Stimulated activated naive CD4-positive, alpha-beta T cell (primary cell): ENCODE measurements at regions not wholly inside any gene's neighbourhood (a gene's known extent, or its start where the extent isn't known, plus 50 kb on each side); places are given as distances from the start of the nearest gene placed in this dataset.

Experiments used
- DNase-seq, 6 experiments: peaks; one replicate each; lab custom pipeline; 2025; lab: John Stamatoyannopoulos, UW

DNA sequence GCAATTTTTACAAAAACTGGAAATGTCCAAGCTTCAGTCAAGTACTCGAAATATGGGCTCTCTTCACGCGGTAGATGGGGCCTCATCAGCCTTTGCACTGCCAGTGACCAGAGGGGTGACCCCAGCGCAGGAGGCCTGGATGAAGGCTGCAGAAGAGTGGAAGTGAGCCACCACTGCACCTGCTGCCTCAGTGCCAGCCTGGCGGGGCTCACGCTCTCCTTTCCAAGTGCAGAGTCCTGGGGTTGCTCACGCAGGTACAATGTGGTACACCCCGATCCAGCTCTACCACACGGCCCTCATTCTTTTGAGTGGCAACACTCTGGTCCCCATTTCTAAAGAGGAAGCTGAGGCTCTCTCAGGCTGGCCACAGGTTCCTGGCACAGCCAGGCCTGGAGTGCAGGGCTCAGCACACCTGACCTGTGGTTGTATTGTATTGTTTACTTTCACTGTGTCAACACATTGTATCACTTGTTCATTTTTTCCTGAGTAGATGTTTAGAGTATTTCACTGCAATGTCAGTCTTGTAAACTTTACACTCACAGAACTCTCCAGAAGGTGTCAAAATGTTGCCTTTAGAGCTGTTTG is 97.3 kb upstream of the SOX1 start:
- DNase-seq: no peak

GRCh38 chr13:111970494-111971141 is 96.3 kb upstream of the SOX1 start:
- no peak for DNase-seq

DNA sequence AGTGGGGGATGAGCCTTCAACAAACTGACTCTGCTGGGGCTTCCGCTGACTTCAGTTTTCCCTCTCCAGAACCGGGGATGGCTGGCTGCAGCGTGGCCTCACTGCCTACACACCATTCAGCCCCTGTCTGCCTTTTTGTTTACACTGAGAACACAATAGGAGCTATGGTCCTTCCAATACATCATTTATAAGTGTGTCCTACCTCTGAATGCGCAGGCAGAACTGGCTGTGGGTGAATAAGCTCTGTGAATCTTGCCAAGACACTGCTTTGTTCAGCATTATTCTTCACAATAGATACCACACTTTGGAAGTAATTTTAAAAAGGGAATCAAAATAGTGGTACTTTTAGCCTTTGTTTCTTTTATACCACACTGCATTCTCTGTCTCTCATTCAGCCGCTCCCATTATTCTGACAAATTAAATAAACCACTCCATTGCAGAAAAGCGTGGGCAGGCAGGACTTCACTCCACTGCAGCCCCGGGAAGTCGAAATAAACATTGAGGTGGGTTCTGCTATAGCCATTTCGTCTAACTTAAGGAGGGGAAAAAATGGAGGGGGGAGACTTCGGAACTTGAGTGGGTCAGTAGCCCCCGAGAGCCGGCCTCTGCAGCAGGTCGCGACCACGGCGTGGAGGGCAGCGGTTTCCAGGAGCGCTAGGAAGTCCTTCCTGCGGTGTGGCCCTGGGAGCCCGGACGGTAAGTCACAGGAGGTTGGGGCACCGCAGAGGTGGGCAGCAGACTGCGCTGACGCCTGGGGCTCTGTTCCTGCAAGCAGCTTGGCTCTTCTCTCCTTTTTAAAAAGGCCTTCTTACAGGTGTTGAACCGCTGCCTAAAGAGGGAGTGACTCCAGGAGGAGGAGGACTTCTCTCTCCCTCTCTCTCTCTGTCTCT is 94.8 kb upstream of the SOX1 start:
- no peak for DNase-seq

DNA sequence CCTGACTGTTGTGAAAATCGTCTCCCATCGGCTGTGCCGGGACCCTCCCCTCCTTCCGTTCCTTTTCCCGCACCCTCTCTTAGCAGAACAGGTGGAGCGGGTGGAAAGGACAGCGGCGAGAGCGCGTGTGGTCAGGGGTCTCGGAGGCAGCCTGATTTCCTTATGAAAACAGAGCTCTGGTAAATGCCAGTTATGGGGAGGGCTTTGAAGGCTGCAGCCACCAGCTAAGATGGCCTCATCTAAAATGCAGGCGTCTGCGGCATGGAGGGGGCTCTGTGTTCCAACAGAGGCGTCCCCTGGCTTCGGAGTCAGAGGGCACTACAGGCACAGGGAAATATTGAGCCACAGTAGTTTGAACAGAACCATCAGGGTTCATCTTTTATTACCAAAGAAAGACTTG is 93.8 kb upstream of the SOX1 start:
- no peak for DNase-seq

- DNase-seq: no peak
Measured at GRCh38 chr13:111973605-111974340, 93.2 kb upstream of the SOX1 start.

- DNase-seq: no peak
Measured at GRCh38 chr13:111974341-111974640, 92.7 kb upstream of the SOX1 start.

DNA sequence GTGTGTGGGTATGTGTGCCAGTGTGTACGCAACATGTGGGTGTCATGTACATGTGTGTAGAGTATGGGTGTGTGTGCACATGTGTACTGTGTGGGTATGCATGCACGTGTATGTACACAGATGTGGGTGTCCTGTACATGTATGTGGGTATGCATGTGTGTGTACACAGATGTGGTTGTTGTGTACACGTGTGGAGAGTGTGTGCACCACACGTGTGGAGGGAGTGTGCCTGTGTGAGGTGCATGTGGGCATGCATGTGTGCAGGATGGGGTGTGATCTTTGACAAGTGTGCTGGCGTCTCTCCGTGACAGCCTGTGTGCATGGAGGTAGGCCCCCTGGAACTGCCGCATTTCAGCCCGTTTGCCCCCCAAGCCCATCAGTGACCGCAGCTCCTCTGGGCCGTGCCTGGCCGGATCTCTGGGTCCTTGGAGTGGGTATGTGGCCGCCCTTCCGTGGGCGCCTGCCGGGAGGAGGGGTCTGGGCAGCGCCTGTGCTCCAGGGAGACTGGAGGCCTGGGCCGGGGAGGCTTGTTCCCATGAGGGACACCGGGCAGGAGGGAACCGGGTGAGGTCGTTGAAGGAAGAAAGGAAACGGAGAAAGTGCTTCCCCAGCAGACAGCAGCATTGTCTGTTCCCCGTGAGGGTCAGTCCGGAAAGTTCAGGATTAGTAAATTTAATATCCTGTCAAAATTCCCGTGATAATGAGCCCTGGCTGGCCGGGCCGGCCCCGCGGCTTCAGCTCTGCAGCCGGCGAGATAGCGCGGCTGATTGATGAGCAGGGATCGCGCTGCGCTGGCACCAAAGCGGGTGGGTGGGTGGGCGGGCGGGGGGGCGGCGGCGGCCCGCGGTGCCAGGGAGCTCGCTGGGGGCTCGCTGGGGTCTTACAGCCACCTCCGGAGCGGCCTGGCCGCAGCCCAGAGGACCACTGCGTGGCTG is 91.1 kb upstream of the SOX1 start:
- DNase-seq: no peak

- DNase-seq: no peak
Measured at GRCh38 chr13:111976474-111977178, 90.3 kb upstream of the SOX1 start.

GRCh38 chr13:111977179-111977506 is 89.8 kb upstream of the SOX1 start:
- DNase-seq: no peak

DNA sequence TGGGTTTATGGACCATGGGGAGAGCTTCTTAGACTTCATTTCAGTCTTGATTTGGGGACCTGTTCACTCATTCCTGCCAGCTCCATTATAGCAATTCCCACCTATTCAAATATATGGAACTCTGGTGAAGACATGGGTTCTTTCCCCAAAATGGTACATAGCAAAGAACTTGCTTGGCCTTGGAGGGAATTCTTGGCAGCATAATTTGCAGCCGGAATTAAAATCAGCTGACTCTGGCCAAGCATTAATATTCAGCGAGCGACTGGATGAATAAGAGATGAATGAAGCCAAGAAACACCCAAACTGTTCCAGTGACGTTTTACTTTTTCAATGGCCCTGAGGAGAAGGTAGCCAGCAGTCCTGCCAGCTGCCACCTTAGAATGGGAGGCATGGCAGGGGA is 88.4 kb upstream of the SOX1 start:
- no peak for DNase-seq

DNA sequence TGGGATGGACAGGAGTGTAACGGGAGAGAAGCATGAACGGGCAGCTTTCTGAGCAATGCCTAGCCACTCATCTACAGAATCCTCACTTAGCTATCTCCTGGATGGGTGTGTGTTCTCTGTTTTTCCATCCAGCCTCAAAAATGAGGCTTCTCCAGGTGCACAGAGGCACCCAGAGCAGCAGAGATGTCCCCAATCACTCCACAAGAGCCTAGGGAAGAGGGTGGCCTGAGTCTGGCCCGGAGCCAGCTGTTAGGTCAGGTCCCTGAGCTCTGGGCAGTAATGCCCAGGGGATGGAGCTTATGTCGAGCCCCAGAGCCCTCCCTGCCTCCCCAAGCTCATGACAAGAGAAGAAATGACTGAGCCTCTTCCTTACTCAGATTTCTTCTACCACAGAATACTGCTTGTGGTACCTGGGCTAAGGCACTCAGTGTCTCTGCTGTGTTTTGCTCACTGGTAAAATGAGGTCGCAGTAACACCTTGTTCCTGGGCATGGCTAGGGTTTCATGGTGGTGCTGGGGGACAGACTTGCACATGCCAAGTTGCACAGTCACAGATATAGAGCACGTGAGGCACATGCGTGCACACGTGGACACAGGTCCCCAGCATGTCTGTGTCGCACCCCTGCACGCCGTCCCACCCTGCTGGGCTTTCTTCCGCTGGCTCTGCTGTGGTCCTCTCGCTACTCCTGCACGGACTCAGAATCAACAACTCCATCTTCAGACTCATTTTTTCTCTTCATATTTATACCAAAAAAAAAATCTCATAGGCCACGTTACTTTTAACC is 86.6 kb upstream of the SOX1 start:
- no peak for DNase-seq

DNA sequence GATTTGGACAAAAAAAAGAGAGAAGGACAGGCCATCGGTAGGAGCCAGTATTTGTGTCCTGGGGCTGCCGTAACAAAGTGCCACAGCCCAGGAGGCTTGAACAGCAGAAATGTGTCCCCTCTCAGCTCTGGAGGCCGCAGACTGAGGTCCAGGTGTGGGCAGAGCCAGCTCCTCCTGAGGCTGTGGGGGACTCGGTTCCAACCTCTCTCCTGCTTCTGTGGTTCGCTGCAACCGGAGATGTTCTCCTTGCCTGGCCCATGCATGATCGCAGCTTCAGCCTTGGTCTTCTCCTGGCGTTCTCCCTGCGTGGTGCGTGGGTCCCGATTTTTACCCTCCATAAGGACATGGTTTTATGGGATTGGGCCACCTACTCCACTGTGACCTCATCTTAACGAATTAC is 85.9 kb upstream of the SOX1 start:
- no peak for DNase-seq

GRCh38 chr13:111981446-111982165 is 85.3 kb upstream of the SOX1 start:
- DNase-seq: no peak

DNA sequence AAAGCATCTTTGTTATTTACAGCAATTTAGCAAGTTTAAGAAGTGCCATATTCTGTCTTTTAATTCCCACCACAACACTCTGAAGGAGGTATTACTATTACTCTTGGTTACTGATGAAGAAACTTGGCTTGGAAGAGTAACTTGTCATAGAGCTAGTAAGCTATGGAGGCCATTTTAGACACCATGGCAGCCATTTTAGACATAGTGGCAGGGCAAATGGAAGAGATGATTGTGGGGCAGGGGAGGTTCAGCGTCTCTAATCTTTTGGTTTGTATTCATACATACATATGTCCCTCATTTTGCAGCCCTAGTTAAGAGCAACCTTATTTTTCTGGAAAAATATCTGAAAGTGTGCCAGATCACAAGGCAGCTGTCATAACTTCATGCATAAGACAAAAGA is 82.6 kb upstream of the SOX1 start:
- DNase-seq: no peak

- no peak for DNase-seq
Measured at GRCh38 chr13:111990362-111990761, 76.6 kb upstream of the SOX1 start.

DNA sequence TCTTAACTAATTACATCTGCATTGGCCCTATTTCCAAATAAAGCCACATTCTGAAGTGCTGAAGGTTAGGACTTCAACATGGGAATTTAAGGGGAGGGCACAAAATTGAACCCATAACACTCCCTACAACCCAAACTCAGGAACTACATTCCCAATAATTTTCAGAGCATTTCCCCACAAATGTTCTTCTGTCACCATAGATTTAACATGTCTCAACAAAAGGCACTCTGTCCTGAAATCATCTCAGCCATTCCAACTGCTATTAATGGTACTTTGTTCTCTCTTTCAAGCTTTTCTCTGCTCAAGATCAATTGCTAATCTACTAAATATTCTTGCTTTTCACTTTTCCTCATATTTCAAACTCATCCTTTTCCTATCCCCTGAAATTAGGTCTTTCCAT is 74.0 kb upstream of the SOX1 start:
- DNase-seq: no peak

GRCh38 chr13:111993691-111994090 is 73.3 kb upstream of the SOX1 start:
- DNase-seq: no peak

- no peak for DNase-seq
Measured at GRCh38 chr13:111994578-111994977, 72.4 kb upstream of the SOX1 start.

DNA sequence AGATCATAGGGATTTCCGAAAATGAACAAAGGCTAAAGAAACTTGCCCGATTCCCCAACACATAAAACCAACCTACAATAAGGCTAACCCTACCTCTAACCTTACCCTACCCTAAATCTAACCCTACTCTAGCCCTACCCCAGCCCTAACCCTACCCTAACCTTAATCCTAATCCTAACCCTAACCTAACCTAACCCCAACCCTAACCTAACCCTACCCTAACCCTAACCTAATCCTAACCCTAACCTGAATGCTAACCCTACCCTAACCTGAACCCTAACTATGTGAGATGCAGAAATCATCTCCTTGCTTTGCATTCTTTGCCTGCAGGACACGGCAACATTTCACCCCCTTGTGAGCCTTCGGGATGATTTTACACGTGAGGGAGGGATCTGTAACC is 67.6 kb upstream of the SOX1 start:
- no peak for DNase-seq

GRCh38 chr13:112000888-112001287 is 66.1 kb upstream of the SOX1 start:
- no peak for DNase-seq
